CD4-positive, alpha-beta T cell (primary cell): ENCODE measurements at regions not wholly inside any gene's neighbourhood (a gene's known extent, or its start where the extent isn't known, plus 50 kb on each side); places are given as distances from the start of the nearest gene placed in this dataset.

Source experiments
- ATAC-seq: fragments of 200-7000 bp; cut with Tn5 transposase; one replicate; pipeline ENCODE4 v1.10.0; 2022; ENCODE audit warnings: mild to moderate bottlenecking; ENCODE audit not compliant: poor library complexity
- CTCF ChIA-PET: fragments of 350-600 bp; sonication (Branson Sonifier 250); formaldehyde crosslinking; loops from one replicate; lab custom pipeline; 2021; ENCODE audit warnings: antibody characterized with exemption, inconsistent platforms; lab: Charles Lee
- POLR2A ChIA-PET: fragments of 350-600 bp; sonication (Branson Sonifier 250); formaldehyde crosslinking; loops from one replicate; lab custom pipeline; 2021; ENCODE audit warnings: antibody characterized with exemption, inconsistent platforms; lab: Charles Lee
- DNase-seq, 14 experiments: peaks; one replicate each; pipeline ENCODE4 v3.0.0-alpha.2; 2013 to 2020; ENCODE audit warnings: mixed read lengths in 2 of 14
- H3K27ac ChIP-seq, 2 donors: one replicate each; pipeline versions ENCODE4 v1.5.1 to v1.7.0; 2013; ENCODE audit warnings: low read length in 2 of 2, low read depth in 1 of 2, mild to moderate bottlenecking in 1 of 2
- H3K27me3 ChIP-seq, 2 experiments: 1 replicate in 1 of 2; 2 replicates in 1 of 2; pipeline versions ENCODE4 v1.6.1 to v1.7.0; 2013; ENCODE audit warnings: low read length in 2 of 2, control low read depth in 1 of 2, mild to moderate bottlenecking in 1 of 2, moderate library complexity in 1 of 2; ENCODE audit not compliant: insufficient read depth in 2 of 2, control insufficient read depth in 1 of 2
- H3K36me3 ChIP-seq: one replicate; pipeline ENCODE4 v1.6.1; 2013; ENCODE audit warnings: low read length, control low read depth; ENCODE audit not compliant: insufficient read depth
- H3K4me1 ChIP-seq: one replicate; pipeline ENCODE4 v1.6.1; 2013; ENCODE audit warnings: low read length, control low read depth; ENCODE audit not compliant: insufficient read depth
- H3K4me3 ChIP-seq: one replicate; pipeline ENCODE4 v1.5.1; 2013; ENCODE audit warnings: mild to moderate bottlenecking, low read length, moderate library complexity
- H3K9me3 ChIP-seq, 2 experiments: 1 replicate in 1 of 2; 2 replicates in 1 of 2; pipeline versions ENCODE4 v1.6.1 to v1.7.0; 2013; ENCODE audit warnings: low read length in 2 of 2, mild to moderate bottlenecking in 2 of 2, control low read depth in 1 of 2, moderate library complexity in 1 of 2; ENCODE audit not compliant: control insufficient read depth in 1 of 2, insufficient read depth in 1 of 2
- H3K27ac Mint-ChIP-seq: one replicate; pipeline ENCODE4 v1.8.0; 2020; ENCODE audit warnings: mixed read lengths
- H3K27me3 Mint-ChIP-seq: one replicate; pipeline ENCODE4 v1.8.0; 2021; ENCODE audit warnings: mixed read lengths
- H3K36me3 Mint-ChIP-seq: one replicate; pipeline ENCODE4 v1.8.0; 2021; ENCODE audit warnings: low read depth, mixed read lengths
- H3K4me1 Mint-ChIP-seq: one replicate; pipeline ENCODE4 v1.8.0; 2021; ENCODE audit warnings: low read depth, mixed read lengths
- H3K4me3 Mint-ChIP-seq: one replicate; pipeline ENCODE4 v1.8.0; 2020; ENCODE audit warnings: mild to moderate bottlenecking, mixed read lengths
- H3K9me3 Mint-ChIP-seq: one replicate; pipeline ENCODE4 v1.8.0; 2020; ENCODE audit warnings: mixed read lengths
- intact Hi-C, 2 experiments: fragments of 100-400 bp; cut with DNase I in 1 of 2; cut with micrococcal nuclease in 1 of 2; formaldehyde crosslinking; loops; one replicate each; pipeline versions ENCODE4 v1.15.1 to v1.9.0; 2023 to 2025; cut with DNase I, micrococcal nuclease
- TF ChIP-seq, protein P1 (sequence below): fragments of 200-600 bp; IDR thresholded peaks from one replicate; pipeline ENCODE4 v1.8.0; 2022; ENCODE audit warnings: antibody characterized with exemption, mild to moderate bottlenecking

- Mint-ChIP-seq H3K4me3 (no peak overlapping the region), H3K27ac (no peak overlapping the region), H3K36me3 (no peaks in the 10 kb centered on the region), H3K9me3 (no peaks in the 10 kb centered on the region), H3K4me1 (peaks cover 7% of the 10 kb centered on the region), H3K27me3 (no peaks in the 10 kb centered on the region)
- Histone ChIP-seq H3K4me3 (no peak overlapping the region), H3K4me1 (no peaks in the 10 kb centered on the region), H3K36me3 (no peaks in the 10 kb centered on the region), H3K27ac (no peak overlapping the region), H3K9me3 (no peaks in the 10 kb centered on the region), H3K27me3 (no peaks in the 10 kb centered on the region)
- no peak for DNase-seq
- ChIA-PET POLR2A (no interaction called here), CTCF (interaction anchor here (1.0 kb wide), 1 partner anchor 15 kb away, joined by 3 read pairs; no protein-coding TSS in a partner anchor)
- TF ChIP-seq, protein P1, sequence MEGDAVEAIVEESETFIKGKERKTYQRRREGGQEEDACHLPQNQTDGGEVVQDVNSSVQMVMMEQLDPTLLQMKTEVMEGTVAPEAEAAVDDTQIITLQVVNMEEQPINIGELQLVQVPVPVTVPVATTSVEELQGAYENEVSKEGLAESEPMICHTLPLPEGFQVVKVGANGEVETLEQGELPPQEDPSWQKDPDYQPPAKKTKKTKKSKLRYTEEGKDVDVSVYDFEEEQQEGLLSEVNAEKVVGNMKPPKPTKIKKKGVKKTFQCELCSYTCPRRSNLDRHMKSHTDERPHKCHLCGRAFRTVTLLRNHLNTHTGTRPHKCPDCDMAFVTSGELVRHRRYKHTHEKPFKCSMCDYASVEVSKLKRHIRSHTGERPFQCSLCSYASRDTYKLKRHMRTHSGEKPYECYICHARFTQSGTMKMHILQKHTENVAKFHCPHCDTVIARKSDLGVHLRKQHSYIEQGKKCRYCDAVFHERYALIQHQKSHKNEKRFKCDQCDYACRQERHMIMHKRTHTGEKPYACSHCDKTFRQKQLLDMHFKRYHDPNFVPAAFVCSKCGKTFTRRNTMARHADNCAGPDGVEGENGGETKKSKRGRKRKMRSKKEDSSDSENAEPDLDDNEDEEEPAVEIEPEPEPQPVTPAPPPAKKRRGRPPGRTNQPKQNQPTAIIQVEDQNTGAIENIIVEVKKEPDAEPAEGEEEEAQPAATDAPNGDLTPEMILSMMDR = no peak
- no peak for ATAC-seq
- intact Hi-C loops = no loop called here
Measured at GRCh38 chr13:99688776-99689175, 187.5 kb downstream of the TM9SF2 start.

- CTCF ChIA-PET = no interaction called here
- POLR2A ChIA-PET = no interaction called here
- no peak overlapping the region for H3K4me3 Mint-ChIP-seq
- TF ChIP-seq, protein P1 = no peak
- DNase-seq (no peak), ATAC-seq (no peak)
- no peaks in the 10 kb centered on the region for H3K4me1 ChIP-seq
- H3K4me3 ChIP-seq = no peak overlapping the region
- H3K27me3 ChIP-seq = no peaks in the 10 kb centered on the region
- no peak overlapping the region for H3K27ac ChIP-seq
- H3K27me3 Mint-ChIP-seq = no peaks in the 10 kb centered on the region
- no peaks in the 10 kb centered on the region for H3K9me3 ChIP-seq
- no peaks in the 10 kb centered on the region for H3K36me3 Mint-ChIP-seq
- intact Hi-C loops = no loop called here
- H3K9me3 Mint-ChIP-seq = no peaks in the 10 kb centered on the region
- H3K36me3 ChIP-seq = no peaks in the 10 kb centered on the region
- H3K27ac Mint-ChIP-seq = no peak overlapping the region
- H3K4me1 Mint-ChIP-seq = peaks cover 7% of the 10 kb centered on the region
Measured at GRCh38 chr13:99687723-99688397, 186.6 kb downstream of the TM9SF2 start.

GRCh38 chr13:99686944-99687411 is 185.7 kb downstream of the TM9SF2 start:
- TF ChIP-seq, protein P1 = no peak
- ChIA-PET POLR2A (no interaction called here), CTCF (no interaction called here)
- Mint-ChIP-seq H3K4me3 (no peak overlapping the region), H3K9me3 (no peaks in the 10 kb centered on the region), H3K36me3 (no peaks in the 10 kb centered on the region), H3K4me1 (peaks cover 7% of the 10 kb centered on the region), H3K27me3 (no peaks in the 10 kb centered on the region), H3K27ac (no peak overlapping the region)
- Histone ChIP-seq H3K9me3 (no peaks in the 10 kb centered on the region), H3K4me3 (no peak overlapping the region), H3K36me3 (no peaks in the 10 kb centered on the region), H3K4me1 (no peaks in the 10 kb centered on the region), H3K27ac (no peak overlapping the region), H3K27me3 (no peaks in the 10 kb centered on the region)
- DNase-seq = no peak
- no peak for ATAC-seq
- intact Hi-C loops = no loop called here
